GM12874 (cell line): ENCODE measurements at regions not wholly inside any gene's neighbourhood (a gene's known extent, or its start where the extent isn't known, plus 50 kb on each side); places are given as distances from the start of the nearest gene placed in this dataset.

Experiments used
- TF ChIP-seq, protein P1 (sequence below): IDR thresholded peaks from 2 replicates; pipeline ENCODE4 v1.5.1; 2011; ENCODE audit warnings: low read depth, mild to moderate bottlenecking, control low read depth, low read length, moderate library complexity; ENCODE audit not compliant: insufficient read depth

DNA sequence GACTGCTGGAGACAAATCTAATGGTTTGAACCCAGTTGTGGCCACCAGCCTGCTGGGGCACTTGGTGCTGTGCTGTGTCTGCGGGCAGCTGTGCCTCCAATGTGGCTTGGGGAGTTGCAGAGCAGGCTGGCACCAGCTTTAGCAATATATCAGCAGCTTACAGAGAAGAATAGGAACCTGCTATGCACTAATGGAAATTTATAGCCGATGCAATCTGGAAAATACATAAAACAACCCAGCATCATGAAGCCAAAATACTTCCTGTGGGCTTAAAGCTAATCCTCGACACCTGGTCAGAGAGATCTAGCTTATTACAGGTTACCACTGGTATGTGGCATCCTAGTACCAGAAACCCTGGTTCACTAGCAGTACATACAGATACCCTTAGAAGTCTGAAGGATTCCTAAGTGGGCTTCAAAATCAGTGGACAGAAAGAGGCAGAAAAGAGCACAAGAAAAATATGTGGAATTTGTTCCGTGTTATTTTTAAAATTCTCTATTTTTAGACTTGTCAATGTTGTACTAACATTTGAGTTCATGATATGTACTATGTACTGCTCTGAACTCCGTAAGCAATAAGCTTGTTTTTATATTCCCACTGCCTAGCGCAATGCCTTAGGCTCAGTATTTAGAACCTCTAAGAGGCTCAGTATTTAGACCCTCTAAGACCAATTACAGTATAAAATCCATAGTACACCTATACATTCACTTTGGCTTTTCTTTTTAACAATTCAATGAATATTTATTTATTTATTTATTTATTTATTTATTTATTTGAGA, 194.7 kb downstream of the UXS1 start:
- TF ChIP-seq, protein P1, sequence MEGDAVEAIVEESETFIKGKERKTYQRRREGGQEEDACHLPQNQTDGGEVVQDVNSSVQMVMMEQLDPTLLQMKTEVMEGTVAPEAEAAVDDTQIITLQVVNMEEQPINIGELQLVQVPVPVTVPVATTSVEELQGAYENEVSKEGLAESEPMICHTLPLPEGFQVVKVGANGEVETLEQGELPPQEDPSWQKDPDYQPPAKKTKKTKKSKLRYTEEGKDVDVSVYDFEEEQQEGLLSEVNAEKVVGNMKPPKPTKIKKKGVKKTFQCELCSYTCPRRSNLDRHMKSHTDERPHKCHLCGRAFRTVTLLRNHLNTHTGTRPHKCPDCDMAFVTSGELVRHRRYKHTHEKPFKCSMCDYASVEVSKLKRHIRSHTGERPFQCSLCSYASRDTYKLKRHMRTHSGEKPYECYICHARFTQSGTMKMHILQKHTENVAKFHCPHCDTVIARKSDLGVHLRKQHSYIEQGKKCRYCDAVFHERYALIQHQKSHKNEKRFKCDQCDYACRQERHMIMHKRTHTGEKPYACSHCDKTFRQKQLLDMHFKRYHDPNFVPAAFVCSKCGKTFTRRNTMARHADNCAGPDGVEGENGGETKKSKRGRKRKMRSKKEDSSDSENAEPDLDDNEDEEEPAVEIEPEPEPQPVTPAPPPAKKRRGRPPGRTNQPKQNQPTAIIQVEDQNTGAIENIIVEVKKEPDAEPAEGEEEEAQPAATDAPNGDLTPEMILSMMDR = no peak

DNA sequence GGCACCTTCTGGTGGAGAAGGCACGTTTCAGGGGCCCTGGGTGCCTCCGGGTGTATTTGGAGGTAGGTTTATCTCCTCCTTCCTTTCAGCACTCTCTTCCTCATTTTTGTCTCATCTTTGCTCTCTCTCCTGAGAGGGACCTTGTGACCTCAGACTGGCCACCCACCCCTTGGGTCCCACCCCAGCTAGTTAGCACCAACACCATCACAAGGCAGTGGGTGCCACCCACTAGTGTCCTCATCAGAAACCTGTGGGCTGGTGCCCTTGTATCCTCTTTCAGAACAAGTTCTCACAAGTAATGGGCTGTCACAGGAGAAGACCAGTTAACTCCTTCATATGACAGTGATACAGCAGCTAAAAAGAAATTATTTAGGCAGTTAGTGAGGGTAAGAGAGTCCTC, 196.4 kb downstream of the UXS1 start:
- TF ChIP-seq, protein P1 = no peak

DNA sequence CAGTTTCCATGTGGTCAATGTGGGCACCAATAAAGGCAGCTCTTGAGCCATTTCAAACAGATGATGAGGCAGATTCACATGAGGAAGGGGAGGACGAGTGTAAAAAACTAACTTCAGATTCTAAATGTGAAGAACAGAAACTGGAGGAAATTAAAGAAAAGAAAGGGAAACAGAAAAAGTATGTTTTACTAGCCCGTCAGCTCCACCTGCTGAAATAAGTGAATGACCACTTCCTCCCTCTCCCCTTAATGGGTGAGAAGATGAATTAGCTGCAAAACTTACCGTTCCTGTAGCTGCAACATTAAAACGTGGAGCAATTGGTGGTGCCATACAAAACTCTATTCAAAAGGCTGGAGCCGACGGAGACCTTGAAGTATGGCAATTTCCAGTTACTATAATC, 203.5 kb downstream of the UXS1 start:
- TF ChIP-seq, protein P1 = no peak

DNA sequence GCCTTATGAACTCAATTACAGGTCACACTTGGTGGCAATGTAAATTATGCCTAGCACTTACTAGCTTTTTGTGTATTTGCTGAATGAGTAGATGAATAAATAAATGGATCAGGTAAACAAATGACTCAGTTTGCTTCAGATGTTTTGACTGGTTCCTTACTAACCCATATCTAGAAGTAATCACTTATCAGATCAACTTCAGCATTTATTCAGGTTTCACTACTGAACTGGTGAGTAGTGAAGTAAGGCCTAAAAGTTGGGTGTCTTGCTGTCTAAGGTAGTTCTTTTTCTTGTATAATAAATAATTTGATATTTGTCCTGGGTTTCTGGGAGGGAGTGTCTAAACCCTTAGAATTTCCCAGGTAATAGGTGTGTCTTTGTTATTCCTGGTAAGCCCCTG, 205.0 kb downstream of the UXS1 start:
- TF ChIP-seq, protein P1 = no peak

DNA sequence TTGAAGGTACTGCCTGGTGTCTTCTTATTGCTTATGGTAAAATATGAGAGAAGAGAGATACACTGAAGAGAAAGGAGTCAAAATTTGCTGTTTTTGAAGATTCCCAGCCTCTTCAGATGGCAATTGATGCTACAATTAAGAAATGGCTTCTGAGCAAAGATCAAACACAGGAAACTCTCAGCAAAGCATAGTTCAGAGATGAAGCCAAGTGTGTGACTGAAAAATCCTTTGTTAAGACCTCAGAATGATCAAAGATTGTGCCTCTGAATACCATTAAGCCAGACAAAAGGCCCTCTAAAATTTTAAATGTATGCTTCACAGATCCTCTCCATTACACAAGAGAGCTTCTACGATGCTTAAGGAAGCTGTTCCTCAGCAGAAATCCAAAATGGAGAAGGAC, 216.3 kb downstream of the UXS1 start:
- TF ChIP-seq, protein P1 = no peak

DNA sequence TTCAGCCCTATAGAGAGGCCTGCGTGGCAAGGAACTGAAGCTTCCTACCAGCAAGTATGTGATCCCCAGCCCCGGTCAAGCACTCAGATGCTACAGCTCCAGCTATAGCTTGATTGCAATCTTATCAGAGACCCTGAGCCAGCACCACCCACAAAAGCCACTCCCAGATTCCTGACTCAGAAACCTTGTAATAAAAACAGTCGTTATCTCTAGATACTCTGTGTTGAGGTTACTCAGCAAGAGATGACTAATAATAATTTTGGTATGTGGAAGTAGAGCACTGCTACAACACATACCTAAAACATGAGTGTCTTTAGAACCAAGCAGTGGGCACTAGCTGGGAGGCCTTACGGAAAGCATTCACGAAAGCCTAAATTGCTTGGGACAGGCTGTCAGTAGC, 216.9 kb downstream of the UXS1 start:
- TF ChIP-seq, protein P1 = no peak

DNA sequence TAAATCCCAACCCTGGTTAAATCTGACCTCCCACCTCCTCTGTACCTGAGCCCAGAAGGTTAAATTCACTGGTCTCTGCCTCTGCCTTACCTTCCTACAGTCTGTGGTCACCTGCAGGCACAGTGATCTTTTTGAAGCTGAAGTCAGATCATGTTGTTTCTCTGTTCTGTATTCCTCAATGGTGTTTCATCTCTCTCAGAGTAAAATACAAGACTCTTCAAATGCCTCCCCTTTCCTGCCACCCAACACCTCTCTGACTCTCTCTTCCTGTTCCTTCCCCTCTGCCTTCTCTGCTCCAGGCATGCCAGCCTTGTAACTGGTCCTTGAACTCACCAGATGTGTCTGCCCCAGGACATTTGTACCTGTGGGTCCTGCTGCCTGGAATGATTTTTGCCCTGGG, 219.3 kb downstream of the UXS1 start:
- TF ChIP-seq, protein P1 = no peak
